GM12891 (cell line): ENCODE measurements at regions not wholly inside any gene's neighbourhood (a gene's known extent, or its start where the extent isn't known, plus 50 kb on each side); places are given as distances from the start of the nearest gene placed in this dataset.

Experiments
- PAX5 ChIP-seq: IDR thresholded peaks from 2 replicates; pipeline ENCODE4 v1.6.1; 2011; ENCODE audit warnings: low read length, moderate library complexity, mild to moderate bottlenecking; ENCODE audit not compliant: insufficient read depth, severe bottlenecking
- POLR2A ChIP-seq: IDR thresholded peaks from 2 replicates; pipeline ENCODE4 v1.6.1; 2011; ENCODE audit warnings: low read depth, low read length, control low read depth
- POLR2AphosphoS5 ChIP-seq: IDR thresholded peaks from 2 replicates; pipeline ENCODE4 v1.6.1; 2011; ENCODE audit warnings: low read depth, low read length, control low read depth
- POU2F2 ChIP-seq: IDR thresholded peaks from 2 replicates; pipeline ENCODE4 v1.6.1; 2011; ENCODE audit warnings: low read depth, mild to moderate bottlenecking, control low read depth, low read length, moderate library complexity
- SPI1 ChIP-seq: IDR thresholded peaks from 2 replicates; pipeline ENCODE4 v1.6.1; 2011; ENCODE audit warnings: low read depth, low read length, control low read depth
- TAF1 ChIP-seq: IDR thresholded peaks from 2 replicates; pipeline ENCODE4 v1.6.1; 2011; ENCODE audit warnings: low read depth, low read length, control low read depth

DNA sequence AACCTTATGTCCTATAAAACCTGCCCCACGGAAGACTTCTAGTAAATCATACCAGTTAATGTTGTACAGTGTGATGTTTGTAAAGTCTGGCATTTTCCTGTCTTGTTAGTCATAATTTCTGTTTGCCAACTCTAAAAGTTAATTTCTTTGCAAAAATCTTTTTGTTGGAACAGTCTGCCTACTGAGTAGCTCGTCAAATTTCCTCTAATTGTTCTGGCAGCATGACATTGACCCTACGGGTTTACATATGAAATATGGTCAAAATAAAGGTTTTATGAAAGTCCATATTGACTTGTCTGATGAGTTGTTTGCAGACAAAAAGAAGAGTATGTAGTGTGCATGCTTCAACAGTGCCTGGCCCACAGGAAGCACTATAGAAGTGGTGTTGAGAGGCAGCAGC is 79.8 kb upstream of the SOX2 start:
- TF ChIP-seq POLR2AphosphoS5 (no peak), POLR2A (no peak), TAF1 (no peak), PAX5 (no peak), POU2F2 (no peak), SPI1 (no peak)
